Peyer's patch (tissue), 4 donors: ENCODE measurements at regions not wholly inside any gene's neighbourhood (a gene's known extent, or its start where the extent isn't known, plus 50 kb on each side); places are given as distances from the start of the nearest gene placed in this dataset.
"Not testable (repeated sequence)": the region's sequence is repeated elsewhere in the genome, so short reads cannot be mapped to it uniquely, and the experiment has no call there.

Source experiments
- DNase-seq, 3 donors: peaks; one replicate each; pipeline ENCODE4 v3.0.0-alpha.2; 2017 to 2019
- H3K27ac ChIP-seq, 4 donors: fragments of 200-600 bp; sonication (generic); one replicate each; pipeline ENCODE4 v1.5.1; 2016 to 2019
- H3K27me3 ChIP-seq, 2 donors: fragments of 200-600 bp; sonication (generic); one replicate each; pipeline ENCODE4 v1.5.1; 2019
- H3K36me3 ChIP-seq, 3 donors: fragments of 200-600 bp; sonication (generic); one replicate each; pipeline ENCODE4 v1.5.1; 2016 to 2019
- H3K4me1 ChIP-seq, 4 donors: fragments of 200-600 bp; sonication (generic); one replicate each; pipeline ENCODE4 v1.5.1; 2016 to 2019
- H3K4me3 ChIP-seq, 4 donors: fragments of 200-600 bp; sonication (generic); 1 replicate in 3 of 4; 2 replicates in 1 of 4; pipeline ENCODE4 v1.5.1; 2016 to 2019; ENCODE audit warnings: mild to moderate bottlenecking in 1 of 4
- H3K9me3 ChIP-seq, 4 donors: fragments of 200-600 bp; sonication (generic); one replicate each; pipeline ENCODE4 v1.5.1; 2016 to 2019; ENCODE audit warnings: mild to moderate bottlenecking in 1 of 4
- POLR2A ChIP-seq, 2 donors: fragments of 450-650 bp; IDR thresholded peaks; one replicate each; pipeline ENCODE4 v1.5.1; 2017; ENCODE audit warnings: antibody characterized with exemption in 2 of 2, mild to moderate bottlenecking in 2 of 2, moderate library complexity in 2 of 2
- TF ChIP-seq, protein P1 (sequence below), 6 experiments: fragments of 450-650 bp in 4 of 6; fragments of 200-600 bp in 2 of 6; sonication (generic) in 1 of 6; IDR thresholded peaks; one replicate each; pipeline ENCODE4 v1.5.1; 2017 to 2019; ENCODE audit warnings: antibody characterized with exemption in 6 of 6, mild to moderate bottlenecking in 3 of 6, moderate library complexity in 1 of 6

DNA sequence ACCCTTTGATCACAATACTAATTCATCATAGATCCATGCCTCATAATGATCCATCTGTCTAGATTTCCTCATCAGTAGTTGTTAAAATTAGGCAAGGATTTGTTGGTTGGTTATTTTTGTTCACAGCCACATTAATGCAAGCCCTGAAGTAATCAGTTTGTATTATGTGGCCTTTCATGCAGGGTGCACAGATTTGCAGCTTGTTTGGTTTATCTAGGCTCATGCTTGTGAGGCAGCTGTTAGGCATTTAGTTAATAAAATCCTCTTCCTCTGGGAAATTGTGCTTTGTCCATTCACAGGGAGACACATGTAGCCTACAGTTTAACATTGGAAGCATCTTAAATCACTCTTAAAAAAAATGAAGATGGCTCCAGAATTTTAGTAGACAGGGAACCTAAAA is 162.8 kb upstream of the ZNF385D start:
- Histone ChIP-seq H3K27ac (no peak overlapping the region), H3K4me1 (no peaks in the 10 kb centered on the region), H3K9me3 (no peaks in the 10 kb centered on the region), H3K4me3 (no peak overlapping the region), H3K36me3 (no peaks in the 10 kb centered on the region), H3K27me3 (no peaks in the 10 kb centered on the region)
- TF ChIP-seq, protein P1, sequence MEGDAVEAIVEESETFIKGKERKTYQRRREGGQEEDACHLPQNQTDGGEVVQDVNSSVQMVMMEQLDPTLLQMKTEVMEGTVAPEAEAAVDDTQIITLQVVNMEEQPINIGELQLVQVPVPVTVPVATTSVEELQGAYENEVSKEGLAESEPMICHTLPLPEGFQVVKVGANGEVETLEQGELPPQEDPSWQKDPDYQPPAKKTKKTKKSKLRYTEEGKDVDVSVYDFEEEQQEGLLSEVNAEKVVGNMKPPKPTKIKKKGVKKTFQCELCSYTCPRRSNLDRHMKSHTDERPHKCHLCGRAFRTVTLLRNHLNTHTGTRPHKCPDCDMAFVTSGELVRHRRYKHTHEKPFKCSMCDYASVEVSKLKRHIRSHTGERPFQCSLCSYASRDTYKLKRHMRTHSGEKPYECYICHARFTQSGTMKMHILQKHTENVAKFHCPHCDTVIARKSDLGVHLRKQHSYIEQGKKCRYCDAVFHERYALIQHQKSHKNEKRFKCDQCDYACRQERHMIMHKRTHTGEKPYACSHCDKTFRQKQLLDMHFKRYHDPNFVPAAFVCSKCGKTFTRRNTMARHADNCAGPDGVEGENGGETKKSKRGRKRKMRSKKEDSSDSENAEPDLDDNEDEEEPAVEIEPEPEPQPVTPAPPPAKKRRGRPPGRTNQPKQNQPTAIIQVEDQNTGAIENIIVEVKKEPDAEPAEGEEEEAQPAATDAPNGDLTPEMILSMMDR (IDR thresholded peaks at IDR 0.05), result no peak
- TF ChIP-seq POLR2A (IDR thresholded peaks at IDR 0.05), result no peak
- no peak for DNase-seq

DNA sequence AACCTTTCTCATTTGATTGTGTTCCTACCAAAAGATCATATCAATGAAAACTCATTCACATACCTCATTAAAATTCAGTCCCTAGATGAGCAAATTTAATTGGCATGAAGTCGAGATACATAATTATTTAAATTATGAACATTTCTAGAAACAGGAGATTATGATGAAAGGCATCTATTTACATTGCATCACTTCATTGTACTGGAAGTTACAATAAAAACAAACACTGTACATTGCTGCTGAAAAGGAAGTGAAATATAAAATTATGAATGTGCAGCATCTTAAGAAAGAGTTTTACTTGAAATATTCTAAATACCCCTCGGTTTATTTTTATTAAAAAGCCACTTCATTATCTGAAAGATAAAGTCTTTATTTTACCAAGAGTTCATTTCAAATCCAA is 163.4 kb upstream of the ZNF385D start:
- H3K27ac ChIP-seq, result no peak overlapping the region
- H3K36me3 ChIP-seq, result no peaks in the 10 kb centered on the region
- no peaks in the 10 kb centered on the region for H3K4me1 ChIP-seq
- H3K9me3 ChIP-seq, result no peaks in the 10 kb centered on the region
- TF ChIP-seq POLR2A (IDR thresholded peaks at IDR 0.05), result no peak
- TF ChIP-seq, protein P1 (IDR thresholded peaks at IDR 0.05), result no peak
- no peak for DNase-seq
- no peak overlapping the region for H3K4me3 ChIP-seq
- no peaks in the 10 kb centered on the region for H3K27me3 ChIP-seq

DNA sequence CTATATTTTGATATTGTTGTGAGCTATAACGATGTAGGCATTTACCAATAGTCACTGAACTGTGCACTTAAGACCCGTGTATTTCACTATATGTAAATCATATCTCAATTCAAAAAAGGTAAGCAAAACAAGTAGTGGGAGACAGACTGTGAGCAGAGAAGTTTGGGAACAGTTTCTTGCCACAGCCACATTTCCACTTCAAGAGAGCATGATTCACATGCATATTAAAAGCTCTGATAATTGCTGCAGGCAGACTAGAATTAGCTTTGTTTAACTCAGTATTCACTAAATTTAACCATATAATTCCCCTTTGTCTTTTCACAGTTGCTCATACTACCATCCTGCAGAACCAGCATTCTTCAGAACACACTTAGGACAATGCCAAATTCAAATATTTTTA is 168.4 kb upstream of the ZNF385D start:
- Histone ChIP-seq H3K27ac (no peak overlapping the region), H3K9me3 (no peaks in the 10 kb centered on the region), H3K36me3 (no peaks in the 10 kb centered on the region), H3K27me3 (no peaks in the 10 kb centered on the region), H3K4me1 (no peaks in the 10 kb centered on the region), H3K4me3 (no peak overlapping the region)
- no peak for TF ChIP-seq POLR2A (IDR thresholded peaks at IDR 0.05)
- TF ChIP-seq, protein P1 (IDR thresholded peaks at IDR 0.05), result no peak
- no peak for DNase-seq

DNA sequence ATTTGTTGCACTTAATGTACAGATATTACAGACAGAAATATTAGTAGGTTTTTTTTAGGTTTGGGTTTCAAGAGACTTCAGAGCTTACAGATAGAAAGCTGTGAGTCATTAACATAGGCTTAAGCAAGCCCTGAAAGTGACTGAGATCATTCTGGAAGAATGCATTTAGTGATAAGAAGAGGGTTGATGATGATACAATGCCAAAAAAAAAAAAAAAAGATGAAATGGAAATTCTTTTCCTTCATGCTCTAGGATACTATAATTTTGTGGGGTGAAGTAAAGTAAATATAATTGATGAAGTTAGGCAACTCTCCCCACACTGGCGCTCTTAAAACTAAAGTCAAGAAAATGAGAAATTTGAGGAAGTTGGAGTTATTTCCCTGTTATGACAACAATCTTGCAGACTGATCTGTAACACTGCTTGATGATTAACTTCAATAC is 169.4 kb upstream of the ZNF385D start:
- Histone ChIP-seq H3K36me3 (no peaks in the 10 kb centered on the region), H3K27me3 (no peaks in the 10 kb centered on the region), H3K4me1 (no peaks in the 10 kb centered on the region), H3K27ac (no peak overlapping the region), H3K9me3 (no peaks in the 10 kb centered on the region), H3K4me3 (no peak overlapping the region)
- no peak for DNase-seq
- TF ChIP-seq, protein P1 (IDR thresholded peaks at IDR 0.05), result no peak
- TF ChIP-seq POLR2A (IDR thresholded peaks at IDR 0.05), result no peak

DNA sequence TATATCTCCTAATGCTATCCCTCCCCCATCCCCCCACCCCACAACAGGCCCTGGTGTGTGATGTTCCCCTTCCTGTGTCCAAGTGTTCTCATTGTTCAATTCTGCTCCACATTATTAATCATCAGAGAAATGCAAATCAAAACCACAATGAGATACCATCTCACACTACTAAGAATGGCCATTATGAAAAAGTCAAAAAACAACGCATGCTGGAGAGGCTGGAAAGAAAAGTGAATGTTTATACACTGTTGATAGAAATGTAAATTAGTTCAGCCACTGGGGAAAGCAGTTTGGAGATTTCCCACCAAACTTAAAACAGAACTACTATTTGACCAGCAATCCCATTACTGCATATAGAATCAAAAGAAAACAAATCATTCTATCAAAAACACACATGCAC is 172.1 kb upstream of the ZNF385D start:
- H3K4me1 ChIP-seq, H3K27ac ChIP-seq, H3K4me3 ChIP-seq, DNase-seq, H3K9me3 ChIP-seq, H3K27me3 ChIP-seq, H3K36me3 ChIP-seq: not testable (repeated sequence)

DNA sequence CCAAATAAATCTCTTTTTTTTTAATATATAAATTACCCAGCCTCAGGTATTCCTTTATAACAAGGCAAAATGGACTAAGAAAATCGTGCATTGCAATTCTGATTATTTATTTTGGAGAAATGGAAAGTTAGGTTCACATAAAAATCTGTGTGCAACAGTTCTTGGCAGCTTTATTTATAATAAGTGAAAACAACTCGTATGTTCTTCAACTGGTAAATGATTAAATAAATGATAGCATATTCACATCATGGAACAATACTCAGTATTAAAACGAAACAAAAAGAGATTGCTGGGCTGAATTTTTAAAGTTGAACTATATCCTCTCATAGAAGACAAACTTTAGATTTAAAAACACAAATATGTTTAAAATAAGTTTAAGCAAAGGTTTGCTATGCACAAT is 176.3 kb upstream of the ZNF385D start:
- no peak overlapping the region for H3K27ac ChIP-seq
- H3K4me1 ChIP-seq, result no peaks in the 10 kb centered on the region
- no peak for DNase-seq
- no peaks in the 10 kb centered on the region for H3K9me3 ChIP-seq
- H3K36me3 ChIP-seq, result no peaks in the 10 kb centered on the region
- no peaks in the 10 kb centered on the region for H3K27me3 ChIP-seq
- TF ChIP-seq POLR2A (IDR thresholded peaks at IDR 0.05), result no peak
- TF ChIP-seq, protein P1 (IDR thresholded peaks at IDR 0.05), result no peak
- H3K4me3 ChIP-seq, result no peak overlapping the region
